ENCODE measurements at regions not wholly inside any gene's neighbourhood (a gene's known extent, or its start where the extent isn't known, plus 50 kb on each side); places are given as distances from the start of the nearest gene placed in this dataset.

GRCh38 chr18:41703744-41704530 is 251.1 kb upstream of the PIK3C3 start:
- TF ChIP-seq SIN3A (IDR thresholded peaks at IDR 0.05; ENCODE audit: borderline replicate concordance, insufficient read depth, low read length): no peak
- no peak for TF ChIP-seq TAF1 (IDR thresholded peaks at IDR 0.05; ENCODE audit: borderline replicate concordance, insufficient read depth, low read length)
- TF ChIP-seq POLR2AphosphoS5 (IDR thresholded peaks at IDR 0.05; ENCODE audit: low read depth, low read length): no peak
- TF ChIP-seq REST (IDR thresholded peaks at IDR 0.05; ENCODE audit: insufficient read depth in 1 of 2, low read depth in 2 of 2, low read length in 2 of 2): no peak
- TF ChIP-seq FOXP2 (optimal IDR thresholded peaks at IDR 0.05; ENCODE audit: borderline replicate concordance, extremely low read depth, extremely low read length, insufficient read depth): no peak

GRCh38 chr18:41700416-41700815 is 254.6 kb upstream of the PIK3C3 start:
- TF ChIP-seq POLR2AphosphoS5 (IDR thresholded peaks at IDR 0.05; ENCODE audit: low read depth, low read length): no peak
- TF ChIP-seq REST (IDR thresholded peaks at IDR 0.05; ENCODE audit: insufficient read depth in 1 of 2, low read depth in 2 of 2, low read length in 2 of 2): no peak
- TF ChIP-seq TAF1 (IDR thresholded peaks at IDR 0.05; ENCODE audit: borderline replicate concordance, insufficient read depth, low read length): no peak
- TF ChIP-seq SIN3A (IDR thresholded peaks at IDR 0.05; ENCODE audit: borderline replicate concordance, insufficient read depth, low read length): no peak
- TF ChIP-seq FOXP2 (optimal IDR thresholded peaks at IDR 0.05; ENCODE audit: borderline replicate concordance, extremely low read depth, extremely low read length, insufficient read depth): no peak

- no peak for TF ChIP-seq SIN3A (IDR thresholded peaks at IDR 0.05; ENCODE audit: borderline replicate concordance, insufficient read depth, low read length)
- no peak for TF ChIP-seq FOXP2 (optimal IDR thresholded peaks at IDR 0.05; ENCODE audit: borderline replicate concordance, extremely low read depth, extremely low read length, insufficient read depth)
- TF ChIP-seq REST (IDR thresholded peaks at IDR 0.05; ENCODE audit: insufficient read depth in 1 of 2, low read depth in 2 of 2, low read length in 2 of 2): no peak
- TF ChIP-seq POLR2AphosphoS5 (IDR thresholded peaks at IDR 0.05; ENCODE audit: low read depth, low read length): no peak
- TF ChIP-seq TAF1 (IDR thresholded peaks at IDR 0.05; ENCODE audit: borderline replicate concordance, insufficient read depth, low read length): no peak
These were observed 259.6 kb upstream of the PIK3C3 start for GRCh38 chr18:41695441-41695840.

- no peak for TF ChIP-seq TAF1 (IDR thresholded peaks at IDR 0.05; ENCODE audit: borderline replicate concordance, insufficient read depth, low read length)
- no peak for TF ChIP-seq POLR2AphosphoS5 (IDR thresholded peaks at IDR 0.05; ENCODE audit: low read depth, low read length)
- no peak for TF ChIP-seq FOXP2 (optimal IDR thresholded peaks at IDR 0.05; ENCODE audit: borderline replicate concordance, extremely low read depth, extremely low read length, insufficient read depth)
- TF ChIP-seq SIN3A (IDR thresholded peaks at IDR 0.05; ENCODE audit: borderline replicate concordance, insufficient read depth, low read length): no peak
- no peak for TF ChIP-seq REST (IDR thresholded peaks at IDR 0.05; ENCODE audit: insufficient read depth in 1 of 2, low read depth in 2 of 2, low read length in 2 of 2)
These were observed 262.0 kb upstream of the PIK3C3 start for GRCh38 chr18:41693008-41693407.

All from PFSK-1 (cell line).